ENCODE measurements at regions not wholly inside any gene's neighbourhood (a gene's known extent, or its start where the extent isn't known, plus 50 kb on each side); places are given as distances from the start of the nearest gene placed in this dataset.

DNA sequence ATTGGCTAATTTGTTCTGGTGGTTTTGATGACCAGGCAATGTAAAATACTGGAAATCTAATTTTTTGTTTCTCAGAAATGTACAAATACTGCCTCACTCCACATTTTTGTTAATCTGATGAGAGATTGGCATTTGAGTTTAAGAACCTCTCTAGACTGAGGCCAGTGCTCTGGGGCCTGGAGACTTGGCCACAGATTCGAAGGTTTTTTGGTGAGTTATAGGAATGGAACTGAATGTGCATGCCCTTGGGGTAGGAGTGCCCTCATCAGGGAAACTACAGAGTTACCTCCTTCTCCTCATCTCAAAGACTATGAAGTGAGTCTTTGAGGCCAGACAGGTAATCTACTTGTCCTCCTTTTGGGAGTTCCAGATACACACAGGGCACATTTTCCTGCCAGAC lies 347.9 kb downstream of the LTN1 start:
- no peaks in the 10 kb centered on the region for H3K27me3 ChIP-seq (ENCODE audit: control insufficient read depth in 3 of 3, insufficient read depth in 3 of 3, low read length in 2 of 3)
- DNase-seq (no peak), ATAC-seq (ENCODE audit: insufficient read depth, low FRiP score) (no peak)

DNA sequence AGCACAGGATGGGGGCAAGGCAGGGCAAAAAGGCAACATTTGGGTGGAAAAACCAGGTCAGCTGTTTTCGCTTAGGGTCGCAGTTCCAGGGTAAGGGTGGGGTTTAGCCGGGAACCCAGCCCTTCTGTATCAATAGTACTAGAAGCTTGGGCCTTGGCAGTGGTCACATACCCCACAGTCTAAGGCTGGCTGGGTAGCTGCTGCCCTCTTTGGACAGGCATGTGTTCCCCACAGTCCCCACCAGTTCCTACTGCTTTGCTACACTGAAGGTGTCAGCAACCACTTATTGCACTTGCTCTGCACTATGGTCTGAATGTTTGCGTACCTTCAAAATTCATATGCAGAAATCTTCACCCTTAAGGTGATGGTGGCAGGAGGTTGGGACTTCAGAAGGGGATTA lies 349.8 kb downstream of the LTN1 start:
- Histone ChIP-seq H3K36me3 (ENCODE audit: control insufficient read depth in 4 of 4, insufficient read depth in 4 of 4, low read length in 4 of 4) (no peaks in the 10 kb centered on the region), H3K27ac (ENCODE audit: low read depth in 1 of 2, low read length in 1 of 2) (no peak overlapping the region), H3K4me1 (ENCODE audit: control insufficient read depth in 5 of 5, insufficient read depth in 5 of 5, low read length in 5 of 5) (no peaks in the 10 kb centered on the region), H3K27me3 (ENCODE audit: control insufficient read depth in 3 of 3, insufficient read depth in 3 of 3, low read length in 2 of 3) (no peaks in the 10 kb centered on the region), H3K9ac (ENCODE audit: insufficient read depth in 1 of 2, low read length in 2 of 2) (no peak overlapping the region), H3K4me3 (no peak overlapping the region), H3K9me3 (ENCODE audit: control insufficient read depth in 4 of 4, insufficient read depth in 3 of 4, low read length in 3 of 4) (peaks cover 0 to 4% (median 0%) of the 10 kb centered on the region in 4 donors)
- 96% methylated on average over 4 of the region's 4 CpGs for WGBS, 2 donors
- ATAC-seq (ENCODE audit: insufficient read depth, low FRiP score) (no peak), DNase-seq (no peak)
- TF ChIP-seq, protein P1, sequence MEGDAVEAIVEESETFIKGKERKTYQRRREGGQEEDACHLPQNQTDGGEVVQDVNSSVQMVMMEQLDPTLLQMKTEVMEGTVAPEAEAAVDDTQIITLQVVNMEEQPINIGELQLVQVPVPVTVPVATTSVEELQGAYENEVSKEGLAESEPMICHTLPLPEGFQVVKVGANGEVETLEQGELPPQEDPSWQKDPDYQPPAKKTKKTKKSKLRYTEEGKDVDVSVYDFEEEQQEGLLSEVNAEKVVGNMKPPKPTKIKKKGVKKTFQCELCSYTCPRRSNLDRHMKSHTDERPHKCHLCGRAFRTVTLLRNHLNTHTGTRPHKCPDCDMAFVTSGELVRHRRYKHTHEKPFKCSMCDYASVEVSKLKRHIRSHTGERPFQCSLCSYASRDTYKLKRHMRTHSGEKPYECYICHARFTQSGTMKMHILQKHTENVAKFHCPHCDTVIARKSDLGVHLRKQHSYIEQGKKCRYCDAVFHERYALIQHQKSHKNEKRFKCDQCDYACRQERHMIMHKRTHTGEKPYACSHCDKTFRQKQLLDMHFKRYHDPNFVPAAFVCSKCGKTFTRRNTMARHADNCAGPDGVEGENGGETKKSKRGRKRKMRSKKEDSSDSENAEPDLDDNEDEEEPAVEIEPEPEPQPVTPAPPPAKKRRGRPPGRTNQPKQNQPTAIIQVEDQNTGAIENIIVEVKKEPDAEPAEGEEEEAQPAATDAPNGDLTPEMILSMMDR (IDR thresholded peaks at IDR 0.05; ENCODE audit: control extremely low read depth, extremely low read depth): no peak

More for the DNA sequence above, 347.9 kb downstream of the LTN1 start:
- Histone ChIP-seq H3K36me3 (ENCODE audit: control insufficient read depth in 4 of 4, insufficient read depth in 4 of 4, low read length in 4 of 4) (no peaks in the 10 kb centered on the region), H3K27ac (ENCODE audit: low read depth in 1 of 2, low read length in 1 of 2) (no peak overlapping the region), H3K9me3 (ENCODE audit: control insufficient read depth in 4 of 4, insufficient read depth in 3 of 4, low read length in 3 of 4) (no peaks in the 10 kb centered on the region), H3K9ac (ENCODE audit: insufficient read depth in 1 of 2, low read length in 2 of 2) (no peak overlapping the region), H3K4me1 (ENCODE audit: control insufficient read depth in 5 of 5, insufficient read depth in 5 of 5, low read length in 5 of 5) (no peaks in the 10 kb centered on the region), H3K4me3 (no peak overlapping the region)
- WGBS, 2 donors: 81% methylated on average over 1 of the region's 1 CpG
- TF ChIP-seq, protein P1 (IDR thresholded peaks at IDR 0.05; ENCODE audit: control extremely low read depth, extremely low read depth): no peak

DNA sequence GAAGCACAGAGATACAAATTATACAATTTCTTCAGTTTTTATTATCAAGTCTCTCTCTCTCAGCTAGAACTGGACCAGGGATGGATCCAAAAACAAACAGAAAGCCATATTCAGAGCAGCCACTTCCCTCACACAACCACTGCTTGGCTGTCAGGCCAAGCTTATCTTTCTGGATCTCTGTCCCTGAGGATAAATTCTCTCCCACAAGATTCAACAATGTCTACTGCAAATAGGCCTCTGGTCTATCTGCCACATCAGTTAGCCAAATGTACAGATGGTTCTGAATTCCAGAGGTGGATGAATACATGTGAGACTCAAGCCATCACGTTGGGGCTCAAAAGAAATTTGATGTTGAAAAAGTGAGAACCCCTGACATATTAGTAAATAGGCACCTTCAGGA lies 350.9 kb downstream of the LTN1 start:
- no peak for DNase-seq
- Histone ChIP-seq H3K36me3 (ENCODE audit: control insufficient read depth in 4 of 4, insufficient read depth in 4 of 4, low read length in 4 of 4) (no peaks in the 10 kb centered on the region), H3K9me3 (ENCODE audit: control insufficient read depth in 4 of 4, insufficient read depth in 3 of 4, low read length in 3 of 4) (peaks cover 0 to 4% (median 0%) of the 10 kb centered on the region in 4 donors), H3K27me3 (ENCODE audit: control insufficient read depth in 3 of 3, insufficient read depth in 3 of 3, low read length in 2 of 3) (no peaks in the 10 kb centered on the region), H3K9ac (ENCODE audit: insufficient read depth in 1 of 2, low read length in 2 of 2) (no peak overlapping the region), H3K4me3 (no peak overlapping the region), H3K4me1 (ENCODE audit: control insufficient read depth in 5 of 5, insufficient read depth in 5 of 5, low read length in 5 of 5) (no peaks in the 10 kb centered on the region), H3K27ac (ENCODE audit: low read depth in 1 of 2, low read length in 1 of 2) (no peak overlapping the region)
- 74 to 91% methylated on average over 1 of the region's 1 CpG for WGBS, 2 donors
- TF ChIP-seq, protein P1 (IDR thresholded peaks at IDR 0.05; ENCODE audit: control extremely low read depth, extremely low read depth): no peak
- ATAC-seq (ENCODE audit: insufficient read depth, low FRiP score): no peak

DNA sequence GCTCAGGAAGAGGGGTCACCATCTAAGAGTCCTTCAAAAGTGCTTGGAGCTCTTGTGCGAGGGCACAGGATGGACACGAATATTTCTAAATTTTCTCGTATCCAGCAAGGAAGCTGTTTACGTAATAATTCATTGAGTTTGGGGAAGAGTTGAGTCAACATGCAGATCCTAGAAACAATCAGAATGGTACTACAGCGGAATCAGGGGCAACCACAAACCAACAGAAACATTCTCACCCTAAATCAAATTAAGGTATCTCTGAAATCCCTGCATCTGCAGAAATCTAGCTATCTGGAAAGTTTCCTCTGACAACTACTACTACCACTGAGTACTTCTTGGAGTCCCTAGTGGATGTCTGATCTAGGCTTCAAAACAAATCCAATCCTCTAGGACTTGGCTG lies 352.4 kb downstream of the LTN1 start:
- Histone ChIP-seq H3K4me3 (no peak overlapping the region), H3K9ac (ENCODE audit: insufficient read depth in 1 of 2, low read length in 2 of 2) (no peak overlapping the region), H3K9me3 (ENCODE audit: control insufficient read depth in 4 of 4, insufficient read depth in 3 of 4, low read length in 3 of 4) (peaks cover 0 to 4% (median 0%) of the 10 kb centered on the region in 4 donors), H3K27me3 (ENCODE audit: control insufficient read depth in 3 of 3, insufficient read depth in 3 of 3, low read length in 2 of 3) (no peaks in the 10 kb centered on the region), H3K27ac (ENCODE audit: low read depth in 1 of 2, low read length in 1 of 2) (no peak overlapping the region), H3K4me1 (ENCODE audit: control insufficient read depth in 5 of 5, insufficient read depth in 5 of 5, low read length in 5 of 5) (no peaks in the 10 kb centered on the region), H3K36me3 (ENCODE audit: control insufficient read depth in 4 of 4, insufficient read depth in 4 of 4, low read length in 4 of 4) (no peaks in the 10 kb centered on the region)
- no peak for DNase-seq
- TF ChIP-seq, protein P1 (IDR thresholded peaks at IDR 0.05; ENCODE audit: control extremely low read depth, extremely low read depth): no peak
- WGBS, 2 donors: 73 to 75% methylated on average over 5 of the region's 5 CpGs
- no peak for ATAC-seq (ENCODE audit: insufficient read depth, low FRiP score)

Data from lung (tissue), 11 donors.